GM18502 (cell line): ENCODE measurements at regions not wholly inside any gene's neighbourhood (a gene's known extent, or its start where the extent isn't known, plus 50 kb on each side); places are given as distances from the start of the nearest gene placed in this dataset.
"Not testable (repeated sequence)": the region's sequence is repeated elsewhere in the genome, so short reads cannot be mapped to it uniquely, and the experiment has no call there.

Experiments
- ATAC-seq: cut with Tn5 transposase; IDR thresholded peaks from one replicate; pipeline ENCODE4 v1.9.1; 2021; ENCODE audit warnings: mild to moderate bottlenecking; ENCODE audit not compliant: unreplicated experiment, poor library complexity

GRCh38 chrX:9369802-9370291 lies 95.0 kb upstream of the TBL1X start:
- no peak for ATAC-seq

GRCh38 chrX:9370893-9371292 lies 94.0 kb upstream of the TBL1X start:
- no peak for ATAC-seq

- no peak for ATAC-seq
Measured at GRCh38 chrX:9372866-9373265, 92.0 kb upstream of the TBL1X start.

GRCh38 chrX:9373789-9374188 lies 91.1 kb upstream of the TBL1X start:
- no peak for ATAC-seq

- ATAC-seq = no peak
Measured at GRCh38 chrX:9374555-9374954, 90.3 kb upstream of the TBL1X start.

- ATAC-seq = no peak
Measured at GRCh38 chrX:9376111-9376510, 88.7 kb upstream of the TBL1X start.

GRCh38 chrX:9377216-9377615 lies 87.6 kb upstream of the TBL1X start:
- ATAC-seq = not testable (repeated sequence)

- no peak for ATAC-seq
Measured at GRCh38 chrX:9378980-9379696, 85.7 kb upstream of the TBL1X start.

- ATAC-seq = no peak
Measured at GRCh38 chrX:9379697-9380551, 84.9 kb upstream of the TBL1X start.

- no peak for ATAC-seq
Measured at GRCh38 chrX:9383655-9384054, 81.2 kb upstream of the TBL1X start.

GRCh38 chrX:9388450-9388849 lies 76.4 kb upstream of the TBL1X start:
- ATAC-seq = no peak

GRCh38 chrX:9390121-9390520 lies 74.7 kb upstream of the TBL1X start:
- no peak for ATAC-seq

- no peak for ATAC-seq
Measured at GRCh38 chrX:9390693-9391368, 74.0 kb upstream of the TBL1X start.

- no peak for ATAC-seq
Measured at GRCh38 chrX:9392445-9392844, 72.4 kb upstream of the TBL1X start.

- no peak for ATAC-seq
Measured at GRCh38 chrX:9393571-9393970, 71.3 kb upstream of the TBL1X start.

- ATAC-seq = no peak
Measured at GRCh38 chrX:9394212-9394611, 70.6 kb upstream of the TBL1X start.

- no peak for ATAC-seq
Measured at GRCh38 chrX:9396930-9397329, 67.9 kb upstream of the TBL1X start.

- no peak for ATAC-seq
Measured at GRCh38 chrX:9401051-9401450, 63.8 kb upstream of the TBL1X start.

GRCh38 chrX:9403374-9403773 lies 61.5 kb upstream of the TBL1X start:
- no peak for ATAC-seq

GRCh38 chrX:9405635-9406034 lies 59.2 kb upstream of the TBL1X start:
- not testable (repeated sequence) for ATAC-seq

- not testable (repeated sequence) for ATAC-seq
Measured at GRCh38 chrX:9410889-9411288, 54.0 kb upstream of the TBL1X start.
